ENCODE measurements at regions not wholly inside any gene's neighbourhood (a gene's known extent, or its start where the extent isn't known, plus 50 kb on each side); places are given as distances from the start of the nearest gene placed in this dataset.

GRCh38 chr2:128693743-128694029, 375.0 kb upstream of the HS6ST1 start:
- TF ChIP-seq, protein P1, sequence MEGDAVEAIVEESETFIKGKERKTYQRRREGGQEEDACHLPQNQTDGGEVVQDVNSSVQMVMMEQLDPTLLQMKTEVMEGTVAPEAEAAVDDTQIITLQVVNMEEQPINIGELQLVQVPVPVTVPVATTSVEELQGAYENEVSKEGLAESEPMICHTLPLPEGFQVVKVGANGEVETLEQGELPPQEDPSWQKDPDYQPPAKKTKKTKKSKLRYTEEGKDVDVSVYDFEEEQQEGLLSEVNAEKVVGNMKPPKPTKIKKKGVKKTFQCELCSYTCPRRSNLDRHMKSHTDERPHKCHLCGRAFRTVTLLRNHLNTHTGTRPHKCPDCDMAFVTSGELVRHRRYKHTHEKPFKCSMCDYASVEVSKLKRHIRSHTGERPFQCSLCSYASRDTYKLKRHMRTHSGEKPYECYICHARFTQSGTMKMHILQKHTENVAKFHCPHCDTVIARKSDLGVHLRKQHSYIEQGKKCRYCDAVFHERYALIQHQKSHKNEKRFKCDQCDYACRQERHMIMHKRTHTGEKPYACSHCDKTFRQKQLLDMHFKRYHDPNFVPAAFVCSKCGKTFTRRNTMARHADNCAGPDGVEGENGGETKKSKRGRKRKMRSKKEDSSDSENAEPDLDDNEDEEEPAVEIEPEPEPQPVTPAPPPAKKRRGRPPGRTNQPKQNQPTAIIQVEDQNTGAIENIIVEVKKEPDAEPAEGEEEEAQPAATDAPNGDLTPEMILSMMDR (IDR thresholded peaks at IDR 0.05): no peak
- no peak for TF ChIP-seq EZH2 (IDR thresholded peaks at IDR 0.05)
- TF ChIP-seq EZH2phosphoT487 (IDR thresholded peaks at IDR 0.05): no peak

All from neural progenitor cell (in vitro differentiated cells).